Urothelium cell line (cell line): ENCODE measurements at regions not wholly inside any gene's neighbourhood (a gene's known extent, or its start where the extent isn't known, plus 50 kb on each side); places are given as distances from the start of the nearest gene placed in this dataset.
"Not testable (repeated sequence)": the region's sequence is repeated elsewhere in the genome, so short reads cannot be mapped to it uniquely, and the experiment has no call there.

ENCODE experiments used
- DNase-seq: peaks from one replicate; pipeline ENCODE4 v3.0.0; 2011; ENCODE audit warnings: low spot score, mixed read lengths
- FAIRE-seq: peaks from 2 replicates; lab custom pipeline; 2011; peaks lifted over from hg19 to GRCh38; lab: Jason Lieb, UNC

- DNase-seq (no peak), FAIRE-seq (no peak)
Observed at GRCh38 chr1:215023155-215023832, 59.2 kb upstream of the KCNK2 start.

DNA sequence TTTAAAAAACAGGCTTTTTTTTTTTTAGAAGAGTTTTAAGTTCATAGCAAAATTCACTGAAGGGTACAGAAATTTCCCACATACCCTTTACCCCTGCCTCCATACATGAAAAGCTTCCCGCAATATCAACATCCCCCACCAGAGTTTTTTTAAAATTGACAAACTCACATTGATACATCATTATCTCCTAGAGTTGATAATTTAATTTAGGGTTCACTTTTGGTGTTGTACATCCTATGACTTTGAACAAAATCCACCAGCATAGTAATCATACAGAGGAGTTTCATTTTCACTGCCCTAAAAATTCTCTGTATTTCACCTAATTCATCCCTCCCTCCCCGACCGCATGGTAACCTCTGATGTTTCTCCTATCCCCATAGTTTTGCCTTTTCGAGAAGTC is 53.6 kb upstream of the KCNK2 start:
- FAIRE-seq (no peak), DNase-seq (no peak)

DNA sequence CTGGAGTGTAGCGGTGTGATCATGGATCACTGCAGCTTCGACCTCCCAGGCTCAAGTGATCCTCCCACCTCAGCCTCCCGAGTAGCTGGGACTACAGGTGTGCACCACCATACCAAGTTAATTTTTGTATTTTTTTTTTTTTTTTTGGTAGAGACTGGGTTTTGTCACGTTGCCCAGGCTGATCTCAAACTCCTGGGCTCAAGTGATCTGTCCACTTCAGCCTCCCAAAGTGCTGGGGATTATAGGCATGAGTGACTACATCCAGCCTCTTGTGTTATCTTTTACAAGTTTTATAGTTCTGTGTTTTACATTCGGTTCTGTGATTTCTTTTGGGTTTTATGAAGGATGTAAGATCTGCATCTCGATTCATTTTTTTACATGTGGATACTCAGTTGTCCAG is 52.0 kb upstream of the KCNK2 start:
- DNase-seq, FAIRE-seq: not testable (repeated sequence)

DNA sequence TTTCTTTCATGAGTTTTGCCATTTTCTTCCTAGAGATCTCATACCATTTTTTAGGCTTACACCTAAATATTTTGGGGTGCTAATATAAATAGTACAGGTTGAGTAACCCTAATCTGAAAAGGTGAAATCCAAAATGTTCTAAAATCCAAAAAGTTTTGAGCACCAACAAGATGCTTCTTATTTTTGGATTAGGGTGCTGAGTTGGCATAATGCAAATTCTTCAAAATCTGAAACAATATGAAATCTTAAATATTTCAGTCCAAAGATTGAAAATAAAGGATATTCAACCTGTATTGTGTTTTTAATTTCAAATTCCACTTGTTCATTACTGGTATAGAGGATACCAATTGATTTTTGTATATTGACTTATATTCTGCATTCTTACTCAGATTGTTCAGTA is 51.1 kb upstream of the KCNK2 start:
- FAIRE-seq, result no peak
- DNase-seq, result no peak
